ENCODE measurements at regions not wholly inside any gene's neighbourhood (a gene's known extent, or its start where the extent isn't known, plus 50 kb on each side); places are given as distances from the start of the nearest gene placed in this dataset.

DNA sequence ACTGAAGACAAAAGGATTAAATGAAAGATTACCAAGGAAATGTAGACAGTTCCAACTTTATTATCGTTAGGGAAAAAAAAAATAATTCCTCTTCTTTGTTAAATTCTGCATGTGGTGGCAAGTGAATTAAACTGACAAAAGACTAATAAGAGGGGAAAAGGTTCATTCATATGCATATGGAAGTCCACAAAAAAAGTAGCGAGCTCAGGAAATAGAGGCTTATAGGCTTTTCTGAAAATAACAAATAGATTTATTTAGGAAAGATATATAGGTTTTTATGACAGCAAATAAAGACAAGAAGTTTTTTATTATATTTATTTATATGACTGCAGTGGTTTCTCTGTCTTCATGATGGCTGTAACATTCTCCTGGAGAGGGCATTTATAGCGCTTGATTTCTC lies 246.0 kb downstream of the NAF1 start:
- TF ChIP-seq CTCF (IDR thresholded peaks at IDR 0.05): no peak
- TF ChIP-seq POLR2A (IDR thresholded peaks at IDR 0.05): no peak
- TF ChIP-seq EP300 (IDR thresholded peaks at IDR 0.05): no peak
